HG03342 (cell line): ENCODE measurements at regions not wholly inside any gene's neighbourhood (a gene's known extent, or its start where the extent isn't known, plus 50 kb on each side); places are given as distances from the start of the nearest gene placed in this dataset.

Source experiments
- ATAC-seq: cut with Tn5 transposase; IDR thresholded peaks from one replicate; pipeline ENCODE4 v1.9.1; 2021; ENCODE audit warnings: mild to moderate bottlenecking, moderate library complexity; ENCODE audit not compliant: unreplicated experiment

GRCh38 chr5:167952278-167952995, 339.0 kb upstream of the WWC1 start:
- no peak for ATAC-seq

- ATAC-seq: no peak
Observed at GRCh38 chr5:167953151-167953798, 338.2 kb upstream of the WWC1 start.

GRCh38 chr5:167961731-167962130, 329.7 kb upstream of the WWC1 start:
- ATAC-seq: no peak

- no peak for ATAC-seq
Observed at GRCh38 chr5:167964529-167964928, 326.9 kb upstream of the WWC1 start.

- no peak for ATAC-seq
Observed at GRCh38 chr5:167965710-167966109, 325.7 kb upstream of the WWC1 start.

GRCh38 chr5:167966979-167967378, 324.5 kb upstream of the WWC1 start:
- no peak for ATAC-seq

GRCh38 chr5:167967494-167968177, 323.8 kb upstream of the WWC1 start:
- ATAC-seq: no peak

GRCh38 chr5:167968837-167969236, 322.6 kb upstream of the WWC1 start:
- ATAC-seq: no peak

GRCh38 chr5:167969998-167970397, 321.4 kb upstream of the WWC1 start:
- peak; percentile 76 for ATAC-seq

- ATAC-seq: no peak
Observed at GRCh38 chr5:167971706-167972105, 319.7 kb upstream of the WWC1 start.

- no peak for ATAC-seq
Observed at GRCh38 chr5:167973126-167973525, 318.3 kb upstream of the WWC1 start.

GRCh38 chr5:167984951-167985350, 306.5 kb upstream of the WWC1 start:
- no peak for ATAC-seq

- no peak for ATAC-seq
Observed at GRCh38 chr5:167985373-167985772, 306.1 kb upstream of the WWC1 start.

- ATAC-seq: no peak
Observed at GRCh38 chr5:167987490-167988280, 303.8 kb upstream of the WWC1 start.

- ATAC-seq: no peak
Observed at GRCh38 chr5:167992868-167993267, 298.6 kb upstream of the WWC1 start.

- no peak for ATAC-seq
Observed at GRCh38 chr5:167993771-167994170, 297.7 kb upstream of the WWC1 start.

GRCh38 chr5:167995844-167996425, 295.5 kb upstream of the WWC1 start:
- no peak for ATAC-seq

GRCh38 chr5:167998148-167998767, 293.2 kb upstream of the WWC1 start:
- ATAC-seq: no peak

GRCh38 chr5:167999182-167999581, 292.3 kb upstream of the WWC1 start:
- no peak for ATAC-seq

GRCh38 chr5:168001318-168001717, 290.1 kb upstream of the WWC1 start:
- no peak for ATAC-seq
